Fibroblast of villous mesenchyme (primary cell): ENCODE measurements at regions not wholly inside any gene's neighbourhood (a gene's known extent, or its start where the extent isn't known, plus 50 kb on each side); places are given as distances from the start of the nearest gene placed in this dataset.

Experiments used
- DNase-seq: peaks from one replicate; pipeline ENCODE4 v3.0.0-alpha.2; 2010; ENCODE audit warnings: low read depth
- H3K4me3 ChIP-seq: 2 replicates; pipeline ENCODE4 v1.5.1; 2011; ENCODE audit warnings: low read depth, mild to moderate bottlenecking, low read length
- TF ChIP-seq, protein P1 (sequence below): IDR thresholded peaks from 2 replicates; pipeline ENCODE4 v1.5.1; 2012; ENCODE audit warnings: low read depth, mild to moderate bottlenecking, low read length; ENCODE audit not compliant: insufficient read depth

DNA sequence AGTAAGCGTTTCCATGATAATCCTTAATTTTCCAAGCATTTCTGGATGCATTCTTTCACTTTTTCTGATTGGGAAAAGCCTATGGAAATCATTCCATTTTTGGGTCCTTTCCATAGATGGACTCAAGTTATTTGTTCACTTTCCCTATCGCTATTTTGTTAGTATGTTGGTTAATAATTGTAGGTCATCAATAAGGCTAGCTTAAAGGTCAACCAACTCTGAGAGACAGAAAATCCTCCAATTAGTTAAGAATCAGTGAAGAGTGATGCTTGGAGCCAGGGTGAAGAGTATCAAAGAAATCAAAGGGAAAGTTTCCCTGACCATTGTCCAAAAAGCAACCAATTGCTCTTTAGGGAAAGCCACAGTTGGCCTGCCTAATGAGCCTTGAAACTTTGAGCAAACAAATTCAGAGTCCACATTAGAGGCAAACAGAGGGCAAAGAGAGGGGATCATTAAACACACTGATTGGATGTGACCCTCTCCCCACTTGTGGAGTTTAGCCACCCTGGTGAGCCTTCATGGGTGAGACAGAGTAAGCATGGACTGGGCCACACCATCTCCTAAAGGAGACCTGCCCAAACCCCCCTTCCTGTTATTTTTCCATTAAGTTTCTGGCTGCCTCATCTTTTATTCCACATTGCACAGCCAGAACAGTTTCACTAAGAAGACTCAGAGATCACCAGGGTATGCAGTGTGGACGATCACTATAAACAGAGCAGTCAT is 133.4 kb upstream of the DYNLRB2 start:
- TF ChIP-seq, protein P1, sequence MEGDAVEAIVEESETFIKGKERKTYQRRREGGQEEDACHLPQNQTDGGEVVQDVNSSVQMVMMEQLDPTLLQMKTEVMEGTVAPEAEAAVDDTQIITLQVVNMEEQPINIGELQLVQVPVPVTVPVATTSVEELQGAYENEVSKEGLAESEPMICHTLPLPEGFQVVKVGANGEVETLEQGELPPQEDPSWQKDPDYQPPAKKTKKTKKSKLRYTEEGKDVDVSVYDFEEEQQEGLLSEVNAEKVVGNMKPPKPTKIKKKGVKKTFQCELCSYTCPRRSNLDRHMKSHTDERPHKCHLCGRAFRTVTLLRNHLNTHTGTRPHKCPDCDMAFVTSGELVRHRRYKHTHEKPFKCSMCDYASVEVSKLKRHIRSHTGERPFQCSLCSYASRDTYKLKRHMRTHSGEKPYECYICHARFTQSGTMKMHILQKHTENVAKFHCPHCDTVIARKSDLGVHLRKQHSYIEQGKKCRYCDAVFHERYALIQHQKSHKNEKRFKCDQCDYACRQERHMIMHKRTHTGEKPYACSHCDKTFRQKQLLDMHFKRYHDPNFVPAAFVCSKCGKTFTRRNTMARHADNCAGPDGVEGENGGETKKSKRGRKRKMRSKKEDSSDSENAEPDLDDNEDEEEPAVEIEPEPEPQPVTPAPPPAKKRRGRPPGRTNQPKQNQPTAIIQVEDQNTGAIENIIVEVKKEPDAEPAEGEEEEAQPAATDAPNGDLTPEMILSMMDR = no peak
- no peak overlapping the region for H3K4me3 ChIP-seq
- DNase-seq = no peak

DNA sequence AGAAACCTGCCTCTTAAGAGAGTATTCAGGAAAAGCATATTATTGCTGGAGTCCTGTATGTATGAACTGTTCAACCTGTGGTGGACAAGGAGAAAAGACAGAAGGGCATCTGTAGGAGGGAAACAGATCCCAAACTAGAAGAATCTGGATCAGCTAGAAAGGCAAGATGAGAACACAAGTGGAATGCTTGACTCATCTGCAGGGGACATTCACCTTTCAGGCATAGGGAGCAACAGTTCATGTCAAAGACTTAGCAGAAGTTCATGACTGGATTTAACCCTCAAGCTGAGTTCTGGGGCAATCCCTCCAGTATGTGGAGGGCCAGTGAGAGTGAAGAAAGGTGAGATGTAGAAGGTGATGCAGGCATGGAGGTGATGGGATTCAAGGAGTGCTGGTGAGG is 135.9 kb upstream of the DYNLRB2 start:
- DNase-seq = no peak
- TF ChIP-seq, protein P1 = no peak
- no peak overlapping the region for H3K4me3 ChIP-seq

DNA sequence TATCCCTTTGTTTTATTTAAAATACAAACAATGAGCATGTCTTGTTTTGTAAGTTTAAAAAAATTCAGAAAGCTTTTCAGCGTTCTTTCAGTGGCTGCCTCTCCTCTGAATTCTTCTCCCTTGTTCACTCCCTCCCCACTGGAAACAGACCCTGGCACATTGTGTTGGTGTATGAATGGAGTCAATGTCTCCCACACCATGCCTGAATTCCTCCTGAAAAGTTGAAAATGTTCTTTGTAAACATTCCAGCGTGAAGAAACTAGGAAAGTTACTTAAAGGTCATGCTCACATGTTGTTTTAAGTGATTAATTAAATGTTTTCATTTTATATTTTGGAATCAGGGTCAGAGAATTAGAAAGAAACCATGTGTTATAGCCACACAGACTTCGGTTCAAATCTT is 136.9 kb upstream of the DYNLRB2 start:
- H3K4me3 ChIP-seq = no peak overlapping the region
- TF ChIP-seq, protein P1 = no peak
- no peak for DNase-seq

- H3K4me3 ChIP-seq = no peak overlapping the region
- no peak for DNase-seq
- TF ChIP-seq, protein P1 = no peak
Measured at GRCh38 chr16:80390871-80391489, 149.8 kb upstream of the DYNLRB2 start.

- TF ChIP-seq, protein P1 = no peak
- DNase-seq = no peak
- H3K4me3 ChIP-seq = no peak overlapping the region
Measured at GRCh38 chr16:80390046-80390445, 150.7 kb upstream of the DYNLRB2 start.

DNA sequence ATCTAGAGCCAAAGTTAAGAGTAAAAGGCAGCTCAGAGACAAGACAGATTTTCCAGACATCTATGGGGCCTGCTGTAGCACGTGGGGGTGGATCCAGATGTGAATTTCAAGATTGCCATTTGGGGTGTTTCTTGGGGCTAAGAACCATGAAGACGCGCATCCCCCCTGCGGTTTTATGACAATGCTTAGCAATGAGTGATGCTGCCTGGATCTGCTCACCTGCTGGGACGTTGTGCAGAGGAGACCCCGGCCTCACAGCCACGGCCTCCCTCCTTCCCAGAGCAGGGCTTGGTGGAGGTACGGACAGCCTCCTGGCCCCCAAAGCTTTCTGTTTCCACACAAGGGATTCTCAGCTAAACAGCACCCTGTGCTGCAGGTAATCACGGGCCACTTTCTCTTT is 151.5 kb upstream of the DYNLRB2 start:
- TF ChIP-seq, protein P1 = no peak
- no peak for DNase-seq
- no peak overlapping the region for H3K4me3 ChIP-seq
